ENCODE measurements at regions not wholly inside any gene's neighbourhood (a gene's known extent, or its start where the extent isn't known, plus 50 kb on each side); places are given as distances from the start of the nearest gene placed in this dataset.

- DNase-seq = no peak
- Mint-ChIP-seq H3K4me1 (no peaks in the 10 kb centered on the region), H3K27me3 (no peaks in the 10 kb centered on the region), H3K4me3 (no peak overlapping the region), H3K9me3 (ENCODE audit: insufficient read depth) (no peaks in the 10 kb centered on the region), H3K27ac (no peak overlapping the region)
- Histone ChIP-seq H4K20me1 (ENCODE audit: control insufficient read depth, insufficient read depth, low read length, poor library complexity, severe bottlenecking) (no peaks in the 10 kb centered on the region), H3K9ac (ENCODE audit: low read length) (no peak overlapping the region), H3K27me3 (replicated peaks in 1 of 4; ENCODE audit: control extremely low read depth in 1 of 4, control insufficient read depth in 3 of 4, insufficient read depth in 4 of 4, low read length in 3 of 4) (no peaks in the 10 kb centered on the region), H3K4me2 (replicated peaks; ENCODE audit: low read depth, low read length, poor library complexity, severe bottlenecking) (no peak overlapping the region), H3K79me2 (ENCODE audit: control insufficient read depth, insufficient read depth, low read length) (no peaks in the 10 kb centered on the region), H3K4me1 (ENCODE audit: control insufficient read depth in 2 of 2, insufficient read depth in 2 of 2, low read length in 2 of 2) (no peaks in the 10 kb centered on the region), H3K27ac (ENCODE audit: low read length in 2 of 2) (no peak overlapping the region), H3K4me3 (ENCODE audit: control extremely low read depth in 1 of 5, extremely low read depth in 1 of 5, insufficient read depth in 1 of 5, low read depth in 2 of 5, low read length in 4 of 5) (no peak overlapping the region), H3K36me3 (replicated peaks in 1 of 2; ENCODE audit: control extremely low read depth in 1 of 2, control insufficient read depth in 1 of 2, extremely low read depth in 1 of 2, insufficient read depth in 2 of 2, low read length in 1 of 2) (no peaks in the 10 kb centered on the region), H2AFZ (ENCODE audit: insufficient read depth, low read depth, low read length, poor library complexity, severe bottlenecking) (no peak overlapping the region), H3K9me3 (ENCODE audit: control extremely low read depth in 1 of 3, control insufficient read depth in 2 of 3, insufficient read depth in 1 of 3, low read length in 2 of 3) (no peaks in the 10 kb centered on the region)
- ATAC-seq (ENCODE audit: low read depth) = no peak
- ChIA-PET CTCF (no interaction called here), POLR2A (no interaction called here)
- no peak for TF ChIP-seq EZH2 (IDR thresholded peaks at IDR 0.05; ENCODE audit: borderline replicate concordance, insufficient read depth, low read depth, low read length, poor library complexity, severe bottlenecking)
- no peak for TF ChIP-seq CTCF (IDR thresholded peaks at IDR 0.05)
- intact Hi-C loops (cut with micrococcal nuclease) = no loop called here
Observed at GRCh38 chr5:166330036-166330435, 1961.4 kb upstream of the WWC1 start.

GRCh38 chr5:166331521-166331920 lies 1959.9 kb upstream of the WWC1 start:
- Histone ChIP-seq H4K20me1 (ENCODE audit: control insufficient read depth, insufficient read depth, low read length, poor library complexity, severe bottlenecking) (no peaks in the 10 kb centered on the region), H3K79me2 (ENCODE audit: control insufficient read depth, insufficient read depth, low read length) (no peaks in the 10 kb centered on the region), H3K9me3 (ENCODE audit: control extremely low read depth in 1 of 3, control insufficient read depth in 2 of 3, insufficient read depth in 1 of 3, low read length in 2 of 3) (peaks cover 0 to 3% (median 0%) of the 10 kb centered on the region in 3 donors), H3K4me2 (replicated peaks; ENCODE audit: low read depth, low read length, poor library complexity, severe bottlenecking) (no peak overlapping the region), H3K27ac (ENCODE audit: low read length in 2 of 2) (no peak overlapping the region), H3K27me3 (replicated peaks in 1 of 4; ENCODE audit: control extremely low read depth in 1 of 4, control insufficient read depth in 3 of 4, insufficient read depth in 4 of 4, low read length in 3 of 4) (no peaks in the 10 kb centered on the region), H2AFZ (ENCODE audit: insufficient read depth, low read depth, low read length, poor library complexity, severe bottlenecking) (no peak overlapping the region), H3K36me3 (replicated peaks in 1 of 2; ENCODE audit: control extremely low read depth in 1 of 2, control insufficient read depth in 1 of 2, extremely low read depth in 1 of 2, insufficient read depth in 2 of 2, low read length in 1 of 2) (no peaks in the 10 kb centered on the region), H3K4me1 (ENCODE audit: control insufficient read depth in 2 of 2, insufficient read depth in 2 of 2, low read length in 2 of 2) (no peaks in the 10 kb centered on the region), H3K4me3 (ENCODE audit: control extremely low read depth in 1 of 5, extremely low read depth in 1 of 5, insufficient read depth in 1 of 5, low read depth in 2 of 5, low read length in 4 of 5) (no peak overlapping the region), H3K9ac (ENCODE audit: low read length) (no peak overlapping the region)
- ChIA-PET POLR2A (no interaction called here), CTCF (no interaction called here)
- intact Hi-C loops (cut with micrococcal nuclease) = no loop called here
- 95% methylated on average over 2 of the region's 4 CpGs for WGBS (ENCODE audit: insufficient coverage)
- no peak for DNase-seq
- H3K4me1 Mint-ChIP-seq = no peaks in the 10 kb centered on the region
- H3K4me3 Mint-ChIP-seq = no peak overlapping the region
- peaks cover 3% of the 10 kb centered on the region for H3K9me3 Mint-ChIP-seq (ENCODE audit: insufficient read depth)
- TF ChIP-seq CTCF (IDR thresholded peaks at IDR 0.05) (no peak), EZH2 (IDR thresholded peaks at IDR 0.05; ENCODE audit: borderline replicate concordance, insufficient read depth, low read depth, low read length, poor library complexity, severe bottlenecking) (no peak)
- ATAC-seq (ENCODE audit: low read depth) = no peak
- no peaks in the 10 kb centered on the region for H3K27me3 Mint-ChIP-seq
- no peak overlapping the region for H3K27ac Mint-ChIP-seq
